NCI-H1436 (cell line): ENCODE measurements at regions not wholly inside any gene's neighbourhood (a gene's known extent, or its start where the extent isn't known, plus 50 kb on each side); places are given as distances from the start of the nearest gene placed in this dataset.

Experiments
- DNase-seq: peaks from one replicate; lab custom pipeline; 2025; lab: John Stamatoyannopoulos, UW

DNA sequence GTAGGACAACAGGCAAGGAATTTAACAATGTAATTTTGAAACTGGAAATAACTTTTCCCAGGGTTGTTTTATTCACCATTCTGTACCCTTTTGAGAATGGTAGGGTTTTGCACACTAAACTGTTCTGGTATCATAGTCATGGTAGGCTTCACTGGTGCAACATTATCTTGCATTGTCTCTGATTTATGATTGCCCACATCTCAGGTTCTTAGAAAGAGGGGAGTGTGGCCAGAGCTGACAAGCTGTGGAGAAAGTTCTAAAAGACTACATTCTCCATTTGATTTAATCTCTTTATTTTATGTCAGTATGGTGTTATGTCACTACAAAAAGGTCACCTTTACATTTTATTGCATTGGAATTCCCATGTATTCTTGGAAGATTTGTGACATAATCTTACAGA lies 447.3 kb downstream of the GRIA2 start:
- no peak for DNase-seq

GRCh38 chr4:157664726-157665125 lies 444.2 kb downstream of the GRIA2 start:
- DNase-seq, result no peak

- no peak for DNase-seq
These were observed 434.7 kb downstream of the GRIA2 start for GRCh38 chr4:157655096-157655809.

GRCh38 chr4:157643257-157643656 lies 422.7 kb downstream of the GRIA2 start:
- DNase-seq, result no peak

DNA sequence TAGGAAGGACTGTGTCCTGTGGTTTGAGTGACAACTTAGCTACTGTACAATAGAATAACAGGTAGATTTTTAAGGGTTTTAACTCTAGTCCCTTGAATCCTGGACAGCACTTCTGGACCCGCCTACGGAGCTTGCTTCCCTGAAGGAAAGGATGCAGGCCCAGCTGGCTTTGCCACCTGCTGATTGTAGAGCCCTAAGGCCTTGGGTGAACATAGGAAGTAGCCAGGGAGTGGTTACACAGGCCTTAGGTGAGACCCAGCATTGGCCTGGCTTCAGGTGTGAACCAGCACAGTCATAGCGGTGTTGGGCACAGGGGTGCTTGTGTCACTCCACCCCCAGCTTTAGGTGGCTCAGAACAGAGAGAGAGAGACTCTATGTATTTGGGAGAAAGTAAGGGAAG lies 413.5 kb downstream of the GRIA2 start:
- no peak for DNase-seq

DNA sequence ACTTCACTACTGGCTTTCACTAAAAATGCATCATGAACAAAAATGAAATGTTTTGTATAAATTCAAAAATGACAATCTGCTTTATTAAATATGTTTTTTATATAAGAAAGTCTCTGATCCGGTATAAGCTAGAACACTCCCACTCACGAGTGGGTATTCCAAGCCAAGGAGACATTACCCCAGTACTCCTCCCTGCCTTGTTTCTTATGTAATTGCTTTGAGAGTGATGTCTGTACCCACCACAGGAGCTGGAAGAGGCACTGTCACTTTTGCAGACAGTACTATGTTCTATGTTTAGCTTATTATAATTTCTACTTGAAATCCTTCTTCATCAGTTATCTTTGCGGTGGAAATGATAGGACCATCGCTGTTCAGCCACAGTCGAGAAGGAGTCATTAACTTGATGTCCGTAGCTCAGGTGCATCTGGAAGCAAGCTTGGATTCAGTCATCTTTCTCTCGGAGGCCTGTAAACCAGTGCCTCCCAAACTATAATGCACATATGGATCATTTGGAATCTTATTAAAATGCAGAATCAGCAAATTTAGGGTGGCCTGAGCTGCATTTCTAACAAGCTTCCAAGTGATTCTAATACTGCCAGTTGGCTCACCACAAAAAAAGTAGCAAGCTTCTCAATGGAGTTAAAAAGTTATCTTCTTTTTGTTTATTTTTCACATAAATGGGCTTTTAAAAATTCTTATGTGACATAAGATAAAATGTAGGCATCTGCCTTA lies 396.4 kb downstream of the GRIA2 start:
- no peak for DNase-seq

- no peak for DNase-seq
These were observed 387.5 kb downstream of the GRIA2 start for GRCh38 chr4:157607996-157608395.

- no peak for DNase-seq
These were observed 380.1 kb downstream of the GRIA2 start for GRCh38 chr4:157600583-157600982.

GRCh38 chr4:157591245-157591644 lies 370.7 kb downstream of the GRIA2 start:
- DNase-seq, result no peak

- DNase-seq, result no peak
These were observed 370.2 kb downstream of the GRIA2 start for GRCh38 chr4:157590679-157591078.

DNA sequence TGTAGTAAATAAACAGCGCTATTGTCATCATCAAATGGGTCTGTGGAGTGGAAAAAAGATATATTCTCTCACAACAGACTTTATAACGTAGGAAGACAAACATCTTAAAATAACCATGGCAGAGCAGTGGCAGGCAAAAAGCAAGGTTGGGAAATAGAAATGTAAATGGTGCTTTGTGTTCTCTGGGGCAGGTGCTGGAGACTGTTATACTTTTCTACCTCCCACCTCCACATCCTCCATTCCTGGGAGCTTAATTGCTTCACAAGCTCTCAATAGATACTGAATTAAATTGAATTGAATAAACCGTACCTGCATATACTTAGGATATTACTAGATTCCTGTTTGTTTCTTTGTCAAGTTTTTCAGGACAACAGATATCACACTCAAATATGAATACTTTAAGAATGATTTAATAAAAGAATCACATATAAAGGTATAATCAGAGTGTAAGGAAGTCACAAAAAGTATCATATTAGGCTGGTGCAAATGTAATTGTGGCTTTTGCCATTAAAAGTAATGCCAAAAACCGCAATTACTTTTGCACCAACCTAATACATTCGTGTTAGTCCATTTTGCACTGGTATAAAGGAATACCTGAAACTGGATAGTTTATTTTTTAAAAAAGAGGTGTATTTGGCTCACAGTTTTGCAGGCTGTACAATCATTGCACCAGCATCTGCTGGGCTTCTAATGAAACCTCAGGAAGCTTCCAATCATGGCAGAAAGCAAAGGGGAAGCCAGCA lies 367.3 kb downstream of the GRIA2 start:
- DNase-seq, result no peak

GRCh38 chr4:157582141-157582540 lies 361.6 kb downstream of the GRIA2 start:
- DNase-seq, result no peak

DNA sequence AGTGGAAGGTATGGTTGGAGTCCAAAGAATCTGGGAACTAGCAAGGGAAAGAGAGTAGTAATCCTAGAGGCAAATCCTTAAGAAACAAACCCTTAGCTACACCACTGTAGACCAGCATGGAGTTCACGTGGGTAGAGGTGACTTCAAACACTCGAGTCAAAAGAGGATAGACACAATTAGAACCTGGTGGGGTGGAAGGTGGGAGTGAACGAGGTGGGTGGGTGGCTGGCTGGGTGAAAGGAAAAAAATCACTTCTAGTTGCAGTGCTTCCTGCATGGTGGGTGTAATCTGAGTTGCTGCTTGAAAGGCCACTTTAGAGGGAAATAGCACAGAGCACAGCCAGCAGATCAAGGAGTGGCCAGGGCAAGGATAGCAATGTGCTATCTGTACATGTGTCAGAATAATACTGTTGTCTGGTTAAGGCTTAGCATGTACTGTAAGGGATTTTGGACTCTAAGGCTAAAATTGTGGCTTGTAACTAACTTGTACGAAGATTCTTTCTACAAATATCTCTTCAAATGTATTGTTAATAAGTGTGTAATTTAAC lies 356.2 kb downstream of the GRIA2 start:
- DNase-seq, result no peak

DNA sequence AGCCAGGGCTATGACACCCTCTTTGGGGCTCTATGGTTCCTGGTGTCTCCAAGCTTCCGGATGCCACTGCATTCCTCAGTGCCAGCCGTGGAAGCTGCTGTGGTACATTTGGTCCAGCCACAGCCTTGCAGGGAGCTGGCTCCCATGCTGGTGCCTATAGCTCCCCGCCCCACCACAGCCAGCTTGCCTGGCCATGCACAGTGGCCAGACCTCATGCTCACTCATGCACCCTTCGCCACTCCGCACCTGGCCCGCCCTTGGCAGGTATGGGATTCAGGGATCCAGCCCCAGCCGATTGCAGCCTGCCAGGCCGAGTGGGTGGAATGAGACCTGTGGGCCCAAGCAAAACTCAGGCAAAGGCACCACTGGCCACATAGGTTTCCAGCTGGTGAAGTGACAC lies 354.8 kb downstream of the GRIA2 start:
- no peak for DNase-seq

GRCh38 chr4:157574606-157575005 lies 354.1 kb downstream of the GRIA2 start:
- no peak for DNase-seq

- DNase-seq, result no peak
These were observed 352.4 kb downstream of the GRIA2 start for GRCh38 chr4:157572951-157573350.

GRCh38 chr4:157572284-157572683 lies 351.8 kb downstream of the GRIA2 start:
- DNase-seq, result no peak

DNA sequence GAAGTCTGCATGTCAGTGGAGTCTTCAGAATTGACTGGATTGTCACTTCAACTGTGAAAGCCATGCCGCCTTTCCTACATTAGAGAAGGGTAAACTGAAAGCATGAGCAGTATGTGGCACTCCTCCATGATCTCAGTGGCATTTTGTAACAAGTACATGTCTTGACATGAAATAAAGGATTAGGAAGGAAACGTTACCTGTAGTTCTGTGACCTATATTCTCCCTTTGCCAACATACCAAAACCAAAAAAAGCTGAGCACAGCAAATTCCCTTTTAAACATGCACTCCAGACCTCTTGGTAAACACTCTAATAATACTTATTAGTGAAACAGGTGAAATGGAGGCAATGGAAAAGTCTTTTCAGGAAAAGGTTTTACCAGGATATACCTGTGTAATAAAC lies 344.2 kb downstream of the GRIA2 start:
- DNase-seq, result no peak

DNA sequence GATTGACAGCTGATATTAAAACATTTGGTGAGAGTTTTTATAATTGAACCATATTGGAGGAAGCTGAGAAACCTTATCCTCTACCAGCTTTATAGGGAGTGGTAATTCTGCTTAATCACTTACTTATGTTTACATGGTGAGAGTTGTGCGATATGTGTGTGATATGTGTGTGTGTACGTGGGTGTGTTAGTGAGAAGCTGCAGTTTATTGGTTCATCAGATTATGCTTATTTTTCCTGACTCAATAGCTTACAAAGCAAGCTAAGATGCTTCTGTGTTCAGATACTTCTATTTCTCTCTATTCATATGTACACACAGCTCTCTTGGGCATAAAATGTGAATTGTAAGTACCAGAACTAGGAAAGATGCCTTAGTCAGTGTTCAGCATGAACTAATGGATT lies 343.7 kb downstream of the GRIA2 start:
- no peak for DNase-seq

DNA sequence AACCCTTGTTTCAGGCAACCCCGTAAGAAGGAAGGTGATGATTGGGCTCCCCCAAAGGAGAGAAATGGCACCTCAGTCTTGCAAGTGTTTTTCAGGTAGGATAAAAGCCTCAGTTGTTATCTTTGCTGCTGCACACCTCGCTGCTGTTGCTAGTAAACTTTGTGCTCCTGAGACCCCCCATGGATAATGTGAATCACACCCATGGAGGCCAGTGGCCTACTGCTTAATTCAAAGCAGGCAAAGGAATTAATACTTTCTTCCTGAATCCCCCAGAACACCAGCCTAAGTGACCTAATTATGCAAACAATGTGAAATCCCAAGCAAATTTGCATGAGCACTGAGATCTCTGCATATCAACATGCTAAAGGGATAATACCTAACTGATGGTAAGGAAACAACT lies 337.5 kb downstream of the GRIA2 start:
- DNase-seq, result no peak

DNA sequence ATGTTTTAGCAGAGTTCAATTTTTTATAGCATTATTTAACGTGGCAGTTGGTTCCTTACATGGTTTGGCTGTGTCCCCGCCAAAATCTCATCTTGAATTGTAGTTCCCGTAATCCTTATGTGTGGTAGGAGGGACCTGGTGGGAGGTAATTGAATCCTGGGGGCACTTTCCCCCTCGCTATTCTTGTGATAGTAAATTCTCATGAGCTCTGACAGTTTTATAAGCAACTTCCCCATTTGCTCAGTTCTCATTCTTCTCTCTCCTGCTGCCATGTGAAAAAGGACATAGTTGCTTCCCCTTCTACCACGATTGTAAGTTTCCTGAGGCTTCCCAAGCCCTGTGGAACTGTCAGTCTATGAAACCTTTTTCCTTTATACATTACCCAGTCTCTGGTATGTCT lies 329.5 kb downstream of the GRIA2 start:
- no peak for DNase-seq

- DNase-seq, result no peak
These were observed 307.4 kb downstream of the GRIA2 start for GRCh38 chr4:157527954-157528353.

DNA sequence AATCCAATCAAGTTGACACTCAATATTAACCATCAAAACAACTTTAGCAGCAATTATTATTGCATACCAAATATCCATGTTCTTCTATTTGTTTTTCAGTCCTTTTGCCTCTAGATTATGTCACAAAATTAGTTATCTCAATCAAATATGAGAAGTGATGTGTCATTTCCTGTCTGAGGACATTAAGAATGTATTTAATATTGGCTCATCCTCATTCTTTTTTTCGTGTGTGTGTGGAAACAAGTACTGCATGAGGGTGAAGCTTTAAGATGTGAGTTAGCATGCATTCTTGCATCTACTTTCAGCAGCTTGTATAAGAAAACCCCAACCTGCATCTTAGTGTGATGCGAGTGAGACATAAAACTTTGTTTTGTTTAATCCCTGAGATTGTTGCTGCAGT lies 301.4 kb downstream of the GRIA2 start:
- no peak for DNase-seq
